Fibroblast of lung (primary cell): ENCODE measurements at regions not wholly inside any gene's neighbourhood (a gene's known extent, or its start where the extent isn't known, plus 50 kb on each side); places are given as distances from the start of the nearest gene placed in this dataset.

Experiments
- CTCF ChIP-seq, 2 donors: IDR thresholded peaks in 1 of 2; conservative IDR thresholded peaks in 1 of 2; 1 replicate in 1 of 2; 2 replicates in 1 of 2; pipeline ENCODE4 v1.5.1; 2011 to 2012; ENCODE audit warnings: low read length in 2 of 2, control low read depth in 1 of 2, inconsistent platforms in 1 of 2, low read depth in 1 of 2, mild to moderate bottlenecking in 1 of 2
- EZH2 ChIP-seq: IDR thresholded peaks from 2 replicates; pipeline ENCODE4 v1.5.1; 2012; ENCODE audit warnings: low read length, control low read depth, mild to moderate bottlenecking; ENCODE audit errors: missing control alignments

GRCh38 chr3:74891312-74891711 is 276.9 kb upstream of the CNTN3 start:
- no peak for TF ChIP-seq CTCF (conservative IDR thresholded peaks at IDR 0.05 in 1 of 2, IDR thresholded peaks at IDR 0.05 in 1 of 2; ENCODE audit: low read depth in 1 of 2, low read length in 2 of 2)
- TF ChIP-seq EZH2 = no peak
